ENCODE measurements at regions not wholly inside any gene's neighbourhood (a gene's known extent, or its start where the extent isn't known, plus 50 kb on each side); places are given as distances from the start of the nearest gene placed in this dataset.
A peak's percentile ranks its signal among the peaks of the same experiment; 100 is the strongest.

DNA sequence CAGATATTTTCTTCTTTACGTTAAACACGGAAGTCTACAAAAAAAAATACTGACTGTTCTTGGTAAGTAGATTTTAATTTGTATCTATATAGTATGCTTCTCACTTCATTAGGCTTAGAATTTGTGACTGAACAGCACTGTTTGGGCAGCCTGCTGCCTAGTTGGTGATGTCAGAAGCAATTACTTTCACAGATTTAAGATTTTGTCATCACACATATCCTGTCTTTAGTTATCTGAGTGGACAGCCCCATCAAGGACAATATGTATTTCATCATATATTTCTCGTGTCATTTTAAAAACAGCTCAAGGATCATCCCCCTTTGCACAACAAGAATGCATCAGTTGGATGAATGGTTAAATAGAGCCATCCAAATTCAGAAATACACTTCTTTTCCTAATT, 338.4 kb upstream of the CITED2 start:
- Histone ChIP-seq H3K4me3 (no peak overlapping the region), H3K27ac (no peak overlapping the region)
- TF ChIP-seq, protein P1, sequence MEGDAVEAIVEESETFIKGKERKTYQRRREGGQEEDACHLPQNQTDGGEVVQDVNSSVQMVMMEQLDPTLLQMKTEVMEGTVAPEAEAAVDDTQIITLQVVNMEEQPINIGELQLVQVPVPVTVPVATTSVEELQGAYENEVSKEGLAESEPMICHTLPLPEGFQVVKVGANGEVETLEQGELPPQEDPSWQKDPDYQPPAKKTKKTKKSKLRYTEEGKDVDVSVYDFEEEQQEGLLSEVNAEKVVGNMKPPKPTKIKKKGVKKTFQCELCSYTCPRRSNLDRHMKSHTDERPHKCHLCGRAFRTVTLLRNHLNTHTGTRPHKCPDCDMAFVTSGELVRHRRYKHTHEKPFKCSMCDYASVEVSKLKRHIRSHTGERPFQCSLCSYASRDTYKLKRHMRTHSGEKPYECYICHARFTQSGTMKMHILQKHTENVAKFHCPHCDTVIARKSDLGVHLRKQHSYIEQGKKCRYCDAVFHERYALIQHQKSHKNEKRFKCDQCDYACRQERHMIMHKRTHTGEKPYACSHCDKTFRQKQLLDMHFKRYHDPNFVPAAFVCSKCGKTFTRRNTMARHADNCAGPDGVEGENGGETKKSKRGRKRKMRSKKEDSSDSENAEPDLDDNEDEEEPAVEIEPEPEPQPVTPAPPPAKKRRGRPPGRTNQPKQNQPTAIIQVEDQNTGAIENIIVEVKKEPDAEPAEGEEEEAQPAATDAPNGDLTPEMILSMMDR (IDR thresholded peaks at IDR 0.05), result no peak
- no peak for DNase-seq (ENCODE audit: low spot score)

DNA sequence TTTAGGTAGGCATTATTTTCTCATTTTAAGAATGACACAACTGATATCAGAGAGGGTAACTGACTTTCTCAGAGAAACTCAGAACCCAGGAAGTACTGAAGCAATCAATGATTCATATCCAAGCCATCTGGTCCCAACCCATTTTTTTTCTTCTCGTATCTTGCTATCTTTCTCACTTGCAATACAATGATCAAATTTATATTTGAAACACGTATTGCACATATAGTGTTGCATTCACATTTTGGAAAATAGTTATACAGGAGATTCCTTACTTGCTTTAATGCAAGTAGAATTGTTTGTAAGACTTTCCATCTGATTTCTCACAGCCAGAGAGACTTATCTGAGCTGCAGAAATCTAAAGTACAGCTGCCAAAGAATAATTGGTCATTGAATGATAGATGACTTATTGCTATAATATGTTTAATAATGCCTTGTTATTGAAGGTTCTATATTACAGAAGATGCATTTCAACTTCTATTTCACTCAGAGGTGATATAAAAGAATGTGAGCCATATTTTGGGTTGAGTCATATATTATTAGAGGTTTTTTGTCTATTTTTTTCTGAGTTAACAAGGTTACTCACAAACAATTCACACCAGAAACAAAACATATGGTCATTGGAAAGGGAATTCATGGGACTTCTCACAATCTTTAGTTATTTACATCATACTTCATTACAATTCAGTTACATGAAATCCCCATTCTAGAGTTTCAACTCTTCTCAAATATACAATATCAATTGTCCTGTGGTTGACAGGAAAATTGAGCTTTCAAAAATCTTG, 337.5 kb upstream of the CITED2 start:
- DNase-seq (ENCODE audit: low spot score), result no peak
- Histone ChIP-seq H3K27ac (no peak overlapping the region), H3K4me3 (no peak overlapping the region)
- TF ChIP-seq, protein P1 (IDR thresholded peaks at IDR 0.05), result no peak

DNA sequence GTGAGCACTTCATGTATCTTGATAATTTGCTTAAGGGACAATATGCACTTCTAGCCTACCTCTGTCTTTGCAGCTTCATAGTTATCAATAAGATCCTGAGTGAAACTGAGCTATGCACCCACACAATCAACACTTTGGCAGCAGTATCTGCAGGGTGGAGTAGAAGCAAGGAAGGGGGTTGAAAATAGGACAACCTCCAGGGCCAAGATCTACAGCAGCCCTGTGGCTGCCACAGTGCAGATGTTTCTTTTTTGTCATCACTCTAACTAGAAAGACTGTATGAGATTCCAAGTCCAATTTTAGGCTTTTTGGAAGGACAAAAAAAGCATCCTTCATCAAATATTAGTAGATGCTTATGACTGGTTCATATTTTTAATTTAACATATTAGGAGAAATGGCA, 336.1 kb upstream of the CITED2 start:
- DNase-seq (ENCODE audit: low spot score), result no peak
- Histone ChIP-seq H3K27ac (no peak overlapping the region), H3K4me3 (no peak overlapping the region)
- TF ChIP-seq, protein P1 (IDR thresholded peaks at IDR 0.05), result no peak

DNA sequence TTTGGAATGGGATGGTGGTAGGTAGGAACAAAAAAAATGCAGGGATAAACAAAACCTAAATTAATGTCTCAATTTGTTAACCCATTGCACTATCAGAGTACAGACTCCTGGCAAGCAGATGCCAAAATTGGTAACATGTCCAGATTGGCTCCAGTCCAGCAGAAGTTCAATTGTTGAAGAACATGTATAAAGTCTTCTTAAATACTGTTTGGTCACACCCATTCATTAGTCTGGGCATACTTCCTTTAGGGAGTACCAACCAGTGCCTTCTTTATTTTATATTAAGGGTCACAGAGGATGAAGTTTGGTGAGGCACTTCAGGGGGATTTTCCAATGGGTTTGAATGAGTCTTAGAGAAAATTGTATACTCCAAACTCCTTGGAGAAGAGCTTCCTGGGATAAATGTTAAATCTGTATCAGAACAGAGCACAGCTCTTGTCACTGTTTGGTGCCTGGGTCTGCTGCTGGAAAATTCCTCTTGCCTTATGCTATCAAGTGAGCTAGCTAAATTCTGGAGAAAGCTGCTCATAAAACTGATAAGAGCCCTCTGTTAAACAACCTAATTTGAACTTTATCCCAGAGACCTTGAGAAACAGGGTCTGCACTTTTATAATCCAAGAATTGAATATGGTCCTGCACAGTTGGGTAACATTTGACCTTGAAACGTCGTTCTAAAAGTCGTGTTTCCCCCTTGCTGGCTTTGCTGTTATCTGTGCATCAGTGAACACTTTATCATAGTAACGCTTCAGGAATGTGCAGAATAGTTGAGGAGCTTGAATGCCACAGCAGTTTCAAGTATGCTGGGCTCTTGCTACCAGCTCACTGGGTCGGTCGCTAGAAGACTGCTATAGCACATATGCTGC, 334.1 kb upstream of the CITED2 start:
- peak overlapping the region in 1 of 2 donors; percentile 48 for H3K27ac ChIP-seq
- TF ChIP-seq, protein P1 (IDR thresholded peaks at IDR 0.05), result no peak
- DNase-seq (ENCODE audit: low spot score), result no peak
- H3K4me3 ChIP-seq, result no peak overlapping the region

DNA sequence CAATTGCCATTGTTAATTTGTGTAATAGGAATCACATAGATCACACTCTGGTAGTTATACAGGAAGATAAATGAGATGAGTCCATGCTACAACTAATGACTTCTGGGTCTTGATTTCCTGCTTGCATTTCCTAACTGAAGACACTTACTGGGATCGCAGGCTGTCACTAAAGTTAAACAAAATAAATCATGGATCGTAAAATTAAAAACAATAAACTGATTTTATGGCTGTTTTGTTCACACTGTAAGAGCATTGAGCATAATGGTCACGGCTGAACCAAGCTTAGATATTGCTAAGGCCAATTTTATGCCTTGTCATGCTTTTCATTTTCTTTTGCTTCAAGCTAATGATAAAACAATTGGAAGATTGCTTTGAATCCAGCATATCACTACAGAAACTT, 332.5 kb upstream of the CITED2 start:
- TF ChIP-seq, protein P1 (IDR thresholded peaks at IDR 0.05), result no peak
- no peak for DNase-seq (ENCODE audit: low spot score)
- H3K4me3 ChIP-seq, result no peak overlapping the region
- H3K27ac ChIP-seq, result no peak overlapping the region

DNA sequence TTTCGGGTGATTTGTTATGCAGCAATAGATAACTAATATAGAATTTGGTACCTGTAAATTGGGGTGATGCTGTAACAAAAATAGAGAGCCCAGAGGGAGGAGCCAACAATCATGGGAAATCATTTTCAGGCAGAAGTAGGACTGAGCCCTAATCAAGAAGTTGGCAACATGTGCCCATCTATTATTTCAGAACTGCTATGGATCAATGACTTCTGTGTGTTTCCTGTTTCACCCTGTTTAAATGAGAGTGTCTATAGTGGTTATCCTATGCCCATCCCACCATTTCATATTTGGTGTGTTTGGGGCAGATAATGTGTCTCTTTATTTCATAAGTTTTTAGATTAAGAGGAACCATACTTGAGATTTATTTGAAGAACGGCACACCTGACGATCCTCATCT, 330.8 kb upstream of the CITED2 start:
- no peak overlapping the region for H3K27ac ChIP-seq
- TF ChIP-seq, protein P1 (IDR thresholded peaks at IDR 0.05), result no peak
- no peak overlapping the region for H3K4me3 ChIP-seq
- DNase-seq (ENCODE audit: low spot score), result no peak

Data from coronary artery (tissue), 2 donors.